GM18951 (cell line): ENCODE measurements at regions not wholly inside any gene's neighbourhood (a gene's known extent, or its start where the extent isn't known, plus 50 kb on each side); places are given as distances from the start of the nearest gene placed in this dataset.

Experiments
- POLR2A ChIP-seq: IDR thresholded peaks from 4 replicates; pipeline ENCODE4 v1.6.1; 2011; ENCODE audit warnings: mild to moderate bottlenecking; ENCODE audit not compliant: insufficient read length, insufficient read depth; ENCODE audit errors: extremely low read depth
- in situ Hi-C: fragments of 300-500 bp; cut with MboI; formaldehyde crosslinking; loops from one replicate; pipeline ENCODE4 v1.12.0; 2022; ENCODE audit warnings: low sequenced_read_pairs, mixed read lengths, inconsistent platforms; ENCODE audit not compliant: unreplicated experiment

DNA sequence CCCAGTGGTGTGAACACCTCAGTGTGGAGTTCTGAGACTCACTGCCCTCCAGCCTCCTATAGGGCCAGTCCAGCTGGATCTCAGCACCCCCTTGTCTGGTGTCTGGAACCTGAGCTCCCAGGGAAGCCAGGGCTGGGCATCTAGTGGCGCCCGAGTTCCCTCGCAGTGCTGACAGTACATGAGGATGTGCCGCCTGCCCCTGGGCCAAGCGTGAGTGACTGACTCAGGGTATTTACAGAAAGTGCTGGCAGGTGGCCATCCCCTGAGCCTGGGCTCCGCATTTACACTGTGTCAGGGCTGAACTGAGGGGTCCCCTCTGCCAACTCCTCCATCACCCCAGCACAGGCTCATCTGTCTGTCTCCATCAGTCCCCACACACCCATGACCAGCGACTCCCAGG lies 185.3 kb downstream of the BRD1 start:
- in situ Hi-C loops = no loop called here
- no peak for TF ChIP-seq POLR2A

DNA sequence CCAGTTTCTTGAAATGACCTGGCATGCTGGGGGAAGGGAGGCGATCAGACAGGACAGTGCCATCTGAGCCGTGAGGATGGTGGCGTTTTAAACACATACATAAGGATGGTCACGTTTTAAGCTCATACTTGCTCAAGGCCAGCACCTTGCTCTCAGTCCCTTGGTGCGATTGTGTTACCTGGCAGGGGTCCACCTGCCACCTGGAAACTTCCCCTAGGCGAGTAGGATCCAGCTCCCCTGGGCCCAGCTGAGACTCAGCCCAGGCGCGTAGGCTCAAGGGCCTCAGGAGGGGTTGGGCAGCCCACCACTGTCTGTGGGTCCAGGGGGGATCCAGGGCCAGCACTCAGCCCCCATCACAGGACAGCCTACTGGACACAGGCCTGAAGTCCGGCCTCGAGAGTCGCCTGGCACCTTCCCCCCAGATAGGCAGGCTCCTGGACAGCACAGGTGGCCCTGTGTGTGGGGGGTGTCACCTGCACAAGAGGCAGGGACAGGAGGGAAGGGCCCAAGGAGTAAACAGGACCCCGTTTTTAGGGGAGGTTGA lies 185.8 kb downstream of the BRD1 start:
- in situ Hi-C loops = no loop called here
- TF ChIP-seq POLR2A = no peak

DNA sequence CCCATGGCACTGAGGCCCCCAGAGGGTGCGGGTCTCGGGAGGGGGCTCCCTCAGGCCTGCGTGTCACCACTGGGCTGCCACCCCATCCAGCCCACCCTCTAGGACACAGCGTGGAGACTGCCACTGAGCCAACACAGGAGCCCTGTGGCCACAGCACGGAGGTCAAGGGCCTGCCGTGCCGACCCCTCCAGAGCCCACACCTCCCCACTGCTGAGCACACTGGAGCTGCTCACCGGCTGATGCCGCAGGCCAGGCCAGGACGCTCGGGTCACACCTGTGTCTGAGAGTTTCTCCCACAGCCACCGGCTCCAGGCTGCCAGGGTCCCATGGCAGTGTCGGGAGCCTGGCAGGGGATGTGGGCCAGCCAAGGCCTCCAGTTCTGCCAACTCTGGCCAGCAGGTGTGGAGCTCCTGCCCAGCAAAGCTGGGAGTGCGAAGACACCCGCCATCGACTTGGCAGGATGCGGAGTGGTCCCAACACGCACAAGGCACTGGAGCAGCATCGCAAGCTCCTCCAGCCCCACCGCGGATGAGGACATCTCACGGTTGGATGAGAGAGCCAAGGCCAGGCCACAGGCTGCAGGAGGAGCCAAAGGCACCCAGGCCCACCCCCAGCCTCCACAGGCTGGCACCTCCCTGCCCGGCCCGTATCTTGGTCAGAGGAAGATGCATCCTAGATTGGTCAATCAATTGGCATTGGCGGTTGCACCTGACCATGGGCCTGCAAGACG lies 187.1 kb downstream of the BRD1 start:
- TF ChIP-seq POLR2A = no peak
- in situ Hi-C loops = no loop called here

DNA sequence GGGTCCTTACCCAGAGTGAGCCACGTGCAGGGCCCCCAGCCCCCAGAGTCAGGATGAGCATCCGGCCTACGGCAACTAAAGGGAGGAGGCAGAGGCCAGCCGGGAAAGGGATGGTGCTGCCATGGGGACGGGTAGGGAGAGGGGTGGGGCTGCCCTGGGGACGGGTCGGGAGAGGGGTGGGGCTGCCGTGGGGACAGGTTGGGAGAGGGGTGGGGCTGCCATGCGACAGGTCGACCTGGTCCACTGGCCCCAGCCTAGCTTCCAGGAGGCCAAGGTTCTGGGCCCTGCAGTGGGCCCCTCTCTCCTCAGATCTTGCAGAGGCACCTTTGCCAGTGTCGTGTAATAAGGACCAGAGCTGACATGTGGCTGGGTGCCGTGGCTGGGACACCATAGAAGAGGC lies 187.7 kb downstream of the BRD1 start:
- in situ Hi-C loops = no loop called here
- no peak for TF ChIP-seq POLR2A

DNA sequence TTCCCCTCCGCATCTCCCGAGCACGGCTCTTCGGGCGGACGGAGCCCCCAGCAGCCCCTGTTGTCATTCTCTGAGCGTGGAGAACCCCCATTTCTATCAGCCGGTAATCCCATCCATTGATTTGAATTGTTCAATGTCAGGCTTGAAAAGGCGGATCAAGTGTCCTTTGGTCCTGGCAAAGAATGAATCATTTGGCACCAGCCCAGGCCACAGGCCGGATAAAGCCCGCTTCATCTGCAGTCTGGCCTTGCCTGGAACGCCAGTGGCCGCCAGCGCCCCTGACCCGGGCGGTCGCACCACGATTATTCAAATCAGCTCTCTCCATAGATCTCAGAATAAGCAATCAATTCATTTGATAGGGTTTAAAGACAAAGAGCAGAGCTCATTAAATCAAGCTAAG lies 188.9 kb downstream of the BRD1 start:
- in situ Hi-C loops = no loop called here
- TF ChIP-seq POLR2A = no peak

DNA sequence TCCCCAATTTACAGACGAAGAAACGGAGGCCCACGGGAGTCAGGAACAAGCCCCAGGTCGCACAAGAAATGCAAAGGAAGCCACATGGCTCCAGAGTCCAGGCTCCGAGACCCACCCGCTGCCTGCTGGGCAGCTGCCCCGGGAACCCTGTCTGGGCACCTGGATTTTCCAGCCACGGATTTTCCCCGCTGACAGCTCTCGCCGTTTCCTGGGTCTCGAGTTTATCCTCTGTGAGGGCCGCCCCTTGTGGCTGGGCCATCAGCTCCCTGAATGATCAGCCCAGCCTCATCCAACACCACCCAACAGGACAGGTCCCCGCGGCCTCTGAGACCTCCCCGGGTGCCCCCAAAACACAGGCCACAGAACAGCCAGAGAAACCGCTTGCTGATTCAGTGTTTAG lies 189.7 kb downstream of the BRD1 start:
- no peak for TF ChIP-seq POLR2A
- in situ Hi-C loops = no loop called here

DNA sequence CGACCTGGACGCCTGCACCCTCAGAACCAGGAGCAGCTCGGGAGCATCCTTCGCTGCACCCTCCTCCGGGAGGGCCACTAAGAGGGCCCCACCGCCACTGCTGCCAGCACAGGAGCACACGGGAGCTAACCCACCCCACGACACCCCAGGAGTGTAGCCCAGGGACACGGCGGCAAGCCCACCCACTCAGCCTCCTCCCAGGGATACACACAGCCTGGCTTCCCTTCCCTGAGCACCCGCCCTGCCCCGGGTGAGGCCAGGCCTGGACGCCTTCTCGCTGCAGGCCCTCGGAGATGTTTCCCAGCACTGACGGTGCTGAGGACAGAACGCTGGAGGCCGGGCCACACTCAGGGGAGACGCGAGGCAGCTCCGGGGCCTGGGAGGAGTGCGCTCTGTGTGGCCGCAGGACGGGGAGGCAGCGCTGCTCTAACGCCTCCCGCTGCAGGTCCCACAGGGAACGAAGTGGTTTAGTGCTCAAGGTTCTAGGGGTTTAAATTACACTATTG lies 190.4 kb downstream of the BRD1 start:
- TF ChIP-seq POLR2A = no peak
- in situ Hi-C loops = no loop called here

DNA sequence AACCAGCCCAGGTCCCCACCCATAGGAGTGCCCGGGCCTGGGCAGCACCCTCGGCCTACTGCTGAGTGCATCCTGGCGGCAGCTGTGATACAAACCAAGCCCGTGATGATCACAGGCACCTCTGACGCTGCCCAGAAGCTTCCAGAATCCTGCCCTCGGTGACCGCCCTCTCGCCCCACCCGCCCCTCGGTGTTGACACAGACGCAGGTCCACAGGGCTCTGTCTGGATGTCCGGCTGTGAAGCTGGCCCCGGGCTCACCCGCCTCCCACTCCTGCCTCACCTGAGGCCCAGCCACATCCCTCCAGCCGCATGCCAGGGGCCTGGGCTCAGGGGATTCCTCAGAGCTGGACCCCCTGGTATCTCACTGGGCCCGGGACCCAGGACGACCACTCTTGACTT lies 191.0 kb downstream of the BRD1 start:
- in situ Hi-C loops = no loop called here
- no peak for TF ChIP-seq POLR2A

DNA sequence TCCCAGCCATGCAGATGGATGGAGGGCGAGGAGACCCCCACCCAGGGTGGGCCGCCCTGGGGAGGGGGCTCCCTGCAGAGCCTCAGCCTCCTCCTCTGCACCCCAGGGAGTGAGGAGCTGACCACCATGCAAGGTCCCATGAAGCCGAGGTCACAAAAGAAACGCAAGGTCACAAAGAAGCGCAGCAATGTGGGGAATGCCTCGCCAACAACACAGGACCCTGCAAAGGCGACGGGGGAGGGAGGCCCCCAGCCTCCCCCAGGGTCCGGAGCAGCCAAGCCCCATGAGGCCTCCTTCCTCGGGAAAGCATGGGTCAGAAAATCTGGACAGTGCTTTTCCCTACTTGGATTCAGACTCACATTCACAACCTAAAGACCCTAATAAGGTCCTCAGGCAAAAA lies 191.5 kb downstream of the BRD1 start:
- TF ChIP-seq POLR2A = no peak
- in situ Hi-C loops = no loop called here

DNA sequence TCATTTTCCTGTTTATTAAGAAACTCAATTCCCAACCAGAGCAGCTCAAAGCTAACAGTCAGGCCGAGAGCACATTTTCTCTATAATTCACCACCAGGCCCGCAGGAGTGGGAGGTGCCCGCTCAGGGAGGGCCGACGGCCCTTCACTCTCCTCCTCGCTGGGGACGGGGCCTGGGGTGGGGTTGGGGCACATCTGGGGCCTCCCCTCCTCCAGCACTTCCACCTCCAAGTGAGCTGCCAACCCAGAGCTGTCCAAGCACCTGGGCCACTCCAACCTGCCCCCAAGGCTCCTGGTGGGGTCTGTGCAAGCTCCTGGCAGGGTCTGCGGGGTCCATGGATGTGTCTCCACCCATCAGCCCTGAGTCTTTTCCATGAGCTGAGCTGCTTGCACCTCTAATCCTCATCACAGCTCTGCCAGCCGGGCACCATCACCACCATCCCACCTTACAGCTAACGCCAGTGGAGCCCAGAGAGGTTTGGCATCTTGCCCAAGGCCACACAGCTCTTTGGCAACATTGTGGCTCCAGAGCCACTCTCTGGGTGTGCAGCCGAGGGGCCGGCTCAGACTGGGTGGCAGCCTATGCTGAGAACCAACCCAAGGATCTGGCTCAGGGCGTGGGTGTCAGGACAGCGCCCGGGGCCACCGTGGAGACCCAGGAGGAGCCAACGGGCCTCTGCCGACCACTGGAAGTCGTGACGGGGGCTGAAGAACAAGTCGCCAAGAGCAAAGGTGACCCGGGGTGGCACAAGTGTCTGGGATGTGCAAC lies 193.5 kb downstream of the BRD1 start:
- no peak for TF ChIP-seq POLR2A
- in situ Hi-C loops = no loop called here

DNA sequence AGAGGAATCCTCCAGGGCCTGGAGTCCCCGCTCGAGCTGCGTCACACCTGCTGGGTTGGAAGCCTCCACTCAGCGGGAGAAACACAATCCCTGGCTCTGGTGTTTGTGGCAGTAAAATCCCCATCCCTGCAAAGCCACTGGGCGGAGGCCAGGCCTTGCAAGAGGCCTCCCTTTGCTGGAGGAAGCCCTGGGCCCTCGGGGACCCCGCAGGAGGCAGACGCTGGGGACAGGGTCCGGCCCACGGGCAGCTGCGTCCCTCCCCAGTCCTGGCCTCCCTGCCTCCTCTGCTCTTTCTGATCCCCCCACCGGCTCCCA lies 194.7 kb downstream of the BRD1 start:
- no peak for TF ChIP-seq POLR2A
- in situ Hi-C loops = no loop called here

DNA sequence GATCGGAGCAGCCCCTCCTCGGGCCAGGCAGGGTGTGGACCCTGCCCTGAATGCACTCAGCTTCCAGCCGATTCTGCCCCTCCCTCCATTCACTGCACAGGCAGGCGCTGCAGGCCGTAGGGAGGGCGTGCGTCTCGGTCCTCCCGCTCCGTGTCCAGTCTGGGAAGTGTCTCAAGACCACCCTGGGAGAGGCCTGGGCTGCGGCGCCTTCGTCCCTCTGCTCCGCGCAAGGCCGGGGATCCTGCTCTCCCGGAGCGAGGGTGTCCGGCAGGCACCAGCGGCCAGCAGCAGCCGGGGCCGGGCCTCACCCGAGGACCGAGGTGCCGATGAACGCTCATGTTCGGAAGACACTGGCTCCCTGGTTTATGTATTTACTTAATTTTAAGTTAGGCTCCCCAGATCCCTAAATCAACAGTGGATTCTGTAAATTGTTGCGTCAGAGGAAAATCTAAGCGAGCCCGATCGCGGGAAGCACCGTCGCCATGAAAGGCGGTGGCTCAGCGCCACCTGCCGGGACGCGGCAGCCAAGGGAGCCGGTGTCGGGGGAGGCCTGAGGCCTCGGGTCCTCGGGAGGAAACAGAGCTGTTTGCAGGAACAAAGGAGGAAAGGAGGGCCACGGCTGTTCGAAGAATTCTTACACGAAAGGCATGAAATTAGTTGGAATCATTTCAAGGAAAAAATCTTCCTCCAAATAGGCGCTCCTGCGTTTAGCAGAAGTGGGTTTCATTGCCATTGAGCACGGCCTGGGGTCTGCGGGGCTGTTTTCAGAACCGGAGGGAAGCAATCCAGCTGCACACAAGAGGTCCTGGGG lies 195.3 kb downstream of the BRD1 start:
- TF ChIP-seq POLR2A = no peak
- in situ Hi-C loops = no loop called here

DNA sequence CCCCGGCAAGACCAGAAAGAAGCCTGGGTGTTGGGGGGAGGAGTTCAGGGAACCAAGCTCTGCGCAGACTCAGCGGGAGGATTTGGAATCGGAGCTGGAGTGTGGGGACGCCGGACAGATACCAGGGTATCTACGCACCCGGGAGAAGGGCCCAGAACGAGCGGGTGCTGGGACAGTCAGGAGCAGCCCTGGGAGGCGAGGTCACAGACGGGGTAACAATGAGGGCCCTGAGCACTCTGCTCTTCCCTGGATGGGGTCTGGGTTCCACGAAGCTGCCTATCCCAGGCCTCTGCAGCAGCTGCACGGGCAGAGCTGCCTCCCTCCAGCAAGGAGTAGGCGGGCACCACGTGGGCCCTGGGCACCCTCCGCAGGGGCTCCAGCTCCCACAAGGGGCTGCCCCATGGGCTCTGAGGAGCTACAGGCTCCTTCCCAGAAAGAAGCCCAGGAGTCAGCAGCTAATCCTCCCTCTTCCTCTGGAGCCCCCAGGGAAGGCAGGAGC lies 197.2 kb downstream of the BRD1 start:
- TF ChIP-seq POLR2A = no peak
- in situ Hi-C loops = no loop called here
